Spleen (tissue), 11 donors: ENCODE measurements at regions not wholly inside any gene's neighbourhood (a gene's known extent, or its start where the extent isn't known, plus 50 kb on each side); places are given as distances from the start of the nearest gene placed in this dataset.

ENCODE experiments used
- DNase-seq: peaks from one replicate; pipeline ENCODE4 v3.0.0-alpha.2; 2020
- H3K27ac ChIP-seq, 8 donors: fragments of 200-600 bp; sonication (generic) in 7 of 8; 1 replicate in 4 of 8; 2 replicates in 4 of 8; pipeline versions ENCODE4 v1.5.0 to v1.8.0; 2016 to 2021; ENCODE audit warnings: inconsistent platforms in 4 of 8, mild to moderate bottlenecking in 4 of 8, moderate library complexity in 1 of 8
- H3K27me3 ChIP-seq, 7 donors: fragments of 200-600 bp; sonication (generic) in 6 of 7; replicated peaks in 1 of 7; 1 replicate in 4 of 7; 2 replicates in 3 of 7; pipeline versions ENCODE4 v1.5.0 to v1.8.0; 2016 to 2021; ENCODE audit warnings: inconsistent platforms in 3 of 7, mild to moderate bottlenecking in 1 of 7
- H3K36me3 ChIP-seq, 6 donors: fragments of 200-600 bp; sonication (generic) in 5 of 6; 1 replicate in 4 of 6; 2 replicates in 2 of 6; pipeline versions ENCODE4 v1.5.0 to v1.8.0; 2016 to 2021; ENCODE audit warnings: inconsistent platforms in 2 of 6
- H3K4me1 ChIP-seq, 6 donors: fragments of 200-600 bp; sonication (generic) in 5 of 6; 1 replicate in 3 of 6; 2 replicates in 3 of 6; pipeline versions ENCODE4 v1.5.0 to v1.8.0; 2016 to 2021; ENCODE audit warnings: inconsistent platforms in 3 of 6
- H3K4me3 ChIP-seq, 8 donors: fragments of 200-600 bp; sonication (generic) in 7 of 8; 1 replicate in 4 of 8; 2 replicates in 4 of 8; pipeline versions ENCODE4 v1.5.0 to v1.8.0; 2016 to 2021; ENCODE audit warnings: inconsistent platforms in 4 of 8, mild to moderate bottlenecking in 4 of 8, moderate library complexity in 2 of 8
- H3K9me3 ChIP-seq, 8 donors: fragments of 200-600 bp; sonication (generic) in 7 of 8; 1 replicate in 4 of 8; 2 replicates in 4 of 8; pipeline versions ENCODE4 v1.5.0 to v1.8.0; 2016 to 2021; ENCODE audit warnings: inconsistent platforms in 4 of 8
- POLR2A ChIP-seq, 3 donors: fragments of 450-650 bp; IDR thresholded peaks; one replicate each; pipeline ENCODE4 v1.5.1; 2017; ENCODE audit warnings: antibody characterized with exemption in 3 of 3, mild to moderate bottlenecking in 1 of 3
- POLR2AphosphoS5 ChIP-seq, 3 donors: sonication (generic); formaldehyde crosslinking; IDR thresholded peaks; one replicate each; pipeline ENCODE4 v1.5.1; 2017; ENCODE audit warnings: antibody characterized with exemption in 3 of 3
- WGBS, 5 donors: extraction: QIAGEN DNeasy Blood & Tissue Kit in 3 of 5; methylation state at CpG; one replicate each; pipeline versions ENCODE4 v1.1.5 to v1.1.7; 2013 to 2018; 5-methylcytosine and 5-hydroxymethylcytosine counted together
- intact Hi-C: fragments of 100-400 bp; cut with DNase I; formaldehyde crosslinking; loops from one replicate; pipeline ENCODE4 v1.15.0; 2023; ENCODE audit warnings: low total_unique reads
- TF ChIP-seq, protein P1 (sequence below), 11 experiments: fragments of 200-600 bp in 7 of 11; fragments of 450-650 bp in 4 of 11; sonication (generic) in 4 of 11; IDR thresholded peaks in 8 of 11; conservative IDR thresholded peaks in 3 of 11; 1 replicate in 7 of 11; 2 replicates in 4 of 11; pipeline versions ENCODE4 v1.4.0 to v1.8.0; 2016 to 2021; ENCODE audit warnings: antibody characterized with exemption in 11 of 11, inconsistent platforms in 4 of 11, mild to moderate bottlenecking in 1 of 11
- donor health status: healthy with polysubstance abuse.
- donor health status: DM: no; HTN: no; CAD: no; lungs with moderate emphysema.
- donor health status: DM: no; HTN: no; CAD: no.
- donor health status: Bipolar disorder and iron deficiency.
- donor health status: healthy.
- donor health status: DM: no; HTN: no; CAD: no.
- donor health status: DM: yes; HTN: yes; CAD: no.

DNA sequence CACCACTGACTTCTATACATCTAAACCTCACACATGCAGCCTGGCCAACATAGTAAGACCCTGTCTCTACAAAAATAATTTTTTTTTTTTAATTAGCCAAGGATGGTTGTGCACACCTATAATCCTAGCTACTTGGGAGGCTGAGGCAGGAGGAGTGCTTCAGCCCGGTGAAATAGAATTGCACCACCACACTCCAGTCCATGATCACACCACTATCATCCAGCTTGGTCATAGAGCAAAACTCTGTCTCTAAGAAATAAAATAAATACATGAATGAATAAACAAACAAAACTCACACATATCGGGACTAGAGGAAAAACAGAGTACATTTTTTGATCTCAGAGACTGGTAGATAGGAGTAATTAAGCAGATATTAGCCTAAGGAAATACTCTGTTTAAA, 66.6 kb upstream of the PDE5A start:
- Histone ChIP-seq H3K4me1 (no peaks in the 10 kb centered on the region), H3K4me3 (no peak overlapping the region), H3K27ac (no peak overlapping the region), H3K36me3 (no peaks in the 10 kb centered on the region), H3K27me3 (no peaks in the 10 kb centered on the region), H3K9me3 (peaks cover 0 to 18% (median 11%) of the 10 kb centered on the region in 8 donors)
- intact Hi-C loops = no loop called here
- 83 to 95% (median 93%) methylated on average over 2 of the region's 2 CpGs for WGBS, 5 donors
- TF ChIP-seq, protein P1, sequence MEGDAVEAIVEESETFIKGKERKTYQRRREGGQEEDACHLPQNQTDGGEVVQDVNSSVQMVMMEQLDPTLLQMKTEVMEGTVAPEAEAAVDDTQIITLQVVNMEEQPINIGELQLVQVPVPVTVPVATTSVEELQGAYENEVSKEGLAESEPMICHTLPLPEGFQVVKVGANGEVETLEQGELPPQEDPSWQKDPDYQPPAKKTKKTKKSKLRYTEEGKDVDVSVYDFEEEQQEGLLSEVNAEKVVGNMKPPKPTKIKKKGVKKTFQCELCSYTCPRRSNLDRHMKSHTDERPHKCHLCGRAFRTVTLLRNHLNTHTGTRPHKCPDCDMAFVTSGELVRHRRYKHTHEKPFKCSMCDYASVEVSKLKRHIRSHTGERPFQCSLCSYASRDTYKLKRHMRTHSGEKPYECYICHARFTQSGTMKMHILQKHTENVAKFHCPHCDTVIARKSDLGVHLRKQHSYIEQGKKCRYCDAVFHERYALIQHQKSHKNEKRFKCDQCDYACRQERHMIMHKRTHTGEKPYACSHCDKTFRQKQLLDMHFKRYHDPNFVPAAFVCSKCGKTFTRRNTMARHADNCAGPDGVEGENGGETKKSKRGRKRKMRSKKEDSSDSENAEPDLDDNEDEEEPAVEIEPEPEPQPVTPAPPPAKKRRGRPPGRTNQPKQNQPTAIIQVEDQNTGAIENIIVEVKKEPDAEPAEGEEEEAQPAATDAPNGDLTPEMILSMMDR (IDR thresholded peaks at IDR 0.05 in 8 of 11, conservative IDR thresholded peaks at IDR 0.05 in 3 of 11) = no peak
- TF ChIP-seq POLR2AphosphoS5 (IDR thresholded peaks at IDR 0.05) = no peak
- no peak for TF ChIP-seq POLR2A (IDR thresholded peaks at IDR 0.05)
- no peak for DNase-seq

- Histone ChIP-seq H3K4me3 (no peak overlapping the region), H3K9me3 (peaks cover 0 to 19% (median 11%) of the 10 kb centered on the region in 8 donors), H3K27ac (no peak overlapping the region), H3K4me1 (no peaks in the 10 kb centered on the region), H3K36me3 (no peaks in the 10 kb centered on the region), H3K27me3 (no peaks in the 10 kb centered on the region)
- intact Hi-C loops = no loop called here
- no peak for TF ChIP-seq POLR2AphosphoS5 (IDR thresholded peaks at IDR 0.05)
- DNase-seq = no peak
Observed at GRCh38 chr4:119693126-119693525, 64.5 kb upstream of the PDE5A start.

- no peak overlapping the region for H3K27ac ChIP-seq
Observed at GRCh38 chr4:119692001-119692400, 63.4 kb upstream of the PDE5A start.

GRCh38 chr4:119690871-119691270, 62.3 kb upstream of the PDE5A start:
- Histone ChIP-seq H3K9me3 (peaks cover 0 to 19% (median 11%) of the 10 kb centered on the region in 8 donors), H3K27ac (no peak overlapping the region), H3K36me3 (no peaks in the 10 kb centered on the region), H3K4me1 (no peaks in the 10 kb centered on the region), H3K27me3 (no peaks in the 10 kb centered on the region), H3K4me3 (no peak overlapping the region)
- TF ChIP-seq POLR2A (IDR thresholded peaks at IDR 0.05) (no peak), POLR2AphosphoS5 (IDR thresholded peaks at IDR 0.05) (no peak)
- TF ChIP-seq, protein P1 (IDR thresholded peaks at IDR 0.05 in 8 of 11, conservative IDR thresholded peaks at IDR 0.05 in 3 of 11) = no peak
- DNase-seq = no peak
- WGBS, 5 donors = 45 to 64% (median 59%) methylated on average over 1 of the region's 1 CpG
- intact Hi-C loops = no loop called here

More at GRCh38 chr4:119692001-119692400, 63.4 kb upstream of the PDE5A start:
- no peak for TF ChIP-seq POLR2A (IDR thresholded peaks at IDR 0.05)
- no peak for TF ChIP-seq POLR2AphosphoS5 (IDR thresholded peaks at IDR 0.05)
- TF ChIP-seq, protein P1 (IDR thresholded peaks at IDR 0.05 in 8 of 11, conservative IDR thresholded peaks at IDR 0.05 in 3 of 11) = no peak
- intact Hi-C loops = no loop called here
- no peak overlapping the region for H3K4me3 ChIP-seq
- DNase-seq = no peak
- H3K27me3 ChIP-seq = no peaks in the 10 kb centered on the region
- H3K4me1 ChIP-seq = no peaks in the 10 kb centered on the region
- no peaks in the 10 kb centered on the region for H3K36me3 ChIP-seq
- peaks cover 0 to 19% (median 11%) of the 10 kb centered on the region in 8 donors for H3K9me3 ChIP-seq
- WGBS, 5 donors = 77 to 88% (median 87%) methylated on average over 1 of the region's 1 CpG

DNA sequence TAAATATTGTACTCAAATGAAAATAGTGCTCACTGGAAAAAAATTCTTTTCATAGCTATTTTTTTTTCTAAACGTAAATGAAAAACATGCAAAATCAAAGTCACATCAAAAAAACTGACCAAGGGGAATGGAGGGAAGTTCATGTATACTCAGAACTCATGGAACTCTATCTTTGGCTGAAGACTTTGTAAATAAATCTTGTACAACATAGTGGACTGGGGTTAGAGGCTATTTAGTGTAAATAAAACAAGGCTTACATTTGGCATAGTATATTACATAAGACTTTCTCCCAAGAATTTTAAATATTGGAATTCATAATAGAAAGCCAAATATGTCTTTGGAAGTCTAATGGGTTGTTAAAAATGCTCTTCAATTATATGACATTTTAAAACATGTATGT, 59.8 kb upstream of the PDE5A start:
- H3K4me3 ChIP-seq = no peak overlapping the region
- H3K9me3 ChIP-seq = peaks cover 0 to 19% (median 11%) of the 10 kb centered on the region in 8 donors
- no peaks in the 10 kb centered on the region for H3K36me3 ChIP-seq
- DNase-seq = no peak
- no peak overlapping the region for H3K27ac ChIP-seq
- no peaks in the 10 kb centered on the region for H3K27me3 ChIP-seq
- 71 to 89% (median 84%) methylated on average over 1 of the region's 1 CpG for whole genome bisulfite sequencing, 5 donors
- no peaks in the 10 kb centered on the region for H3K4me1 ChIP-seq
- intact Hi-C loops = no loop called here
- TF ChIP-seq POLR2AphosphoS5 (IDR thresholded peaks at IDR 0.05) (no peak), POLR2A (IDR thresholded peaks at IDR 0.05) (no peak)
- TF ChIP-seq, protein P1 (IDR thresholded peaks at IDR 0.05 in 8 of 11, conservative IDR thresholded peaks at IDR 0.05 in 3 of 11) = no peak
